WTC11 (cell line): ENCODE measurements at regions not wholly inside any gene's neighbourhood (a gene's known extent, or its start where the extent isn't known, plus 50 kb on each side); places are given as distances from the start of the nearest gene placed in this dataset.

Experiments used
- ATAC-seq: fragments of 200-7000 bp; cut with Tn5 transposase; 2 replicates; pipeline ENCODE4 v1.10.0; 2021; ENCODE audit warnings: mild to moderate bottlenecking, moderate library complexity
- CTCF ChIA-PET: fragments of 300-600 bp; sonication (Branson Sonifier 250); formaldehyde crosslinking; loops from one replicate; lab custom pipeline; 2021; ENCODE audit warnings: antibody characterized with exemption; lab: Charles Lee
- POLR2A ChIA-PET: fragments of 350-600 bp; sonication (Branson Sonifier 250); formaldehyde crosslinking; loops from one replicate; lab custom pipeline; 2021; ENCODE audit warnings: antibody characterized with exemption; lab: Charles Lee
- DNase-seq: peaks from one replicate; pipeline ENCODE4 v3.0.0; 2021; ENCODE audit warnings: low spot score
- H3K27ac Mint-ChIP-seq: 2 replicates; pipeline ENCODE4 v1.8.0; 2021; ENCODE audit warnings: mixed read lengths
- H3K27me3 Mint-ChIP-seq: 2 replicates; pipeline ENCODE4 v1.8.0; 2021; ENCODE audit warnings: low read depth, mild to moderate bottlenecking, moderate library complexity, mixed read lengths
- H3K36me3 Mint-ChIP-seq: 2 replicates; pipeline ENCODE4 v1.8.0; 2021; ENCODE audit warnings: mixed read lengths
- H3K4me1 Mint-ChIP-seq: 2 replicates; pipeline ENCODE4 v1.8.0; 2022; ENCODE audit warnings: mixed read lengths
- H3K4me3 Mint-ChIP-seq: 2 replicates; pipeline ENCODE4 v1.8.0; 2021; ENCODE audit warnings: mild to moderate bottlenecking, moderate library complexity, mixed read lengths
- H3K9me3 Mint-ChIP-seq: 2 replicates; pipeline ENCODE4 v1.8.0; 2021; ENCODE audit warnings: mixed read lengths
- AR ChIP-seq: fragments of 250-450 bp; sonication (Bioruptor Pico); IDR thresholded peaks from 2 replicates; pipeline ENCODE4 v1.9.0; 2021; ENCODE audit warnings: mild to moderate bottlenecking
- ATF2 ChIP-seq: sonication (generic); formaldehyde crosslinking; IDR thresholded peaks from 2 replicates; pipeline ENCODE4 v1.8.1; 2022; ENCODE audit warnings: low read depth, missing genetic modification reagents, borderline replicate concordance
- CDX4 ChIP-seq: fragments of 250-450 bp; sonication (Bioruptor Pico); IDR thresholded peaks from 2 replicates; pipeline ENCODE4 v1.9.0; 2021; ENCODE audit warnings: moderate library complexity, mild to moderate bottlenecking, inconsistent platforms, borderline replicate concordance
- CREM ChIP-seq: sonication (generic); formaldehyde crosslinking; IDR thresholded peaks from 2 replicates; pipeline ENCODE4 v1.8.1; 2022; ENCODE audit warnings: mild to moderate bottlenecking, missing genetic modification reagents, moderate library complexity
- E2F5 ChIP-seq: sonication (generic); formaldehyde crosslinking; IDR thresholded peaks from 2 replicates; pipeline ENCODE4 v1.8.1; 2022; ENCODE audit warnings: mild to moderate bottlenecking, moderate library complexity, missing genetic modification reagents
- ESRRA ChIP-seq: sonication (generic); formaldehyde crosslinking; IDR thresholded peaks from 2 replicates; pipeline ENCODE4 v1.8.1; 2022; ENCODE audit warnings: mild to moderate bottlenecking, missing genetic modification reagents, borderline replicate concordance
- FOXJ3 ChIP-seq: sonication (generic); formaldehyde crosslinking; IDR thresholded peaks from 2 replicates; pipeline ENCODE4 v1.9.0; 2021; ENCODE audit warnings: missing genetic modification reagents, mild to moderate bottlenecking, borderline replicate concordance
- FOXP1 ChIP-seq: sonication (generic); formaldehyde crosslinking; IDR thresholded peaks from 2 replicates; pipeline ENCODE4 v1.8.0; 2022; ENCODE audit warnings: missing genetic modification reagents, mild to moderate bottlenecking, moderate library complexity, borderline replicate concordance
- GRHL2 ChIP-seq: fragments of 250-450 bp; sonication (Bioruptor Pico); IDR thresholded peaks from 2 replicates; pipeline ENCODE4 v1.8.0; 2022; ENCODE audit warnings: mild to moderate bottlenecking, moderate library complexity; ENCODE audit not compliant: insufficient replicate concordance, severe bottlenecking
- IRF2 ChIP-seq: sonication (generic); formaldehyde crosslinking; IDR thresholded peaks from 2 replicates; pipeline ENCODE4 v1.8.0; 2022; ENCODE audit warnings: low read depth, missing genetic modification reagents, borderline replicate concordance
- MYBL2 ChIP-seq: sonication (generic); formaldehyde crosslinking; IDR thresholded peaks from 2 replicates; pipeline ENCODE4 v1.8.1; 2023; ENCODE audit warnings: mild to moderate bottlenecking, moderate library complexity, missing genetic modification reagents
- TCF7 ChIP-seq: sonication (generic); formaldehyde crosslinking; IDR thresholded peaks from 2 replicates; pipeline ENCODE4 v1.8.0; 2022; ENCODE audit warnings: mild to moderate bottlenecking, low read depth, missing genetic modification reagents, moderate library complexity
- TP53 ChIP-seq: sonication (generic); formaldehyde crosslinking; IDR thresholded peaks from 2 replicates; pipeline ENCODE4 v1.8.1; 2023; ENCODE audit warnings: mild to moderate bottlenecking, missing genetic modification reagents
- ZBTB43 ChIP-seq: sonication (generic); formaldehyde crosslinking; IDR thresholded peaks from 2 replicates; pipeline ENCODE4 v1.8.1; 2023; ENCODE audit warnings: mild to moderate bottlenecking, missing genetic modification reagents
- ZMAT4 ChIP-seq: fragments of 250-450 bp; sonication (Bioruptor Pico); IDR thresholded peaks from 2 replicates; pipeline ENCODE4 v1.9.0; 2021; ENCODE audit warnings: mild to moderate bottlenecking
- ZNF121 ChIP-seq: sonication (generic); formaldehyde crosslinking; IDR thresholded peaks from 2 replicates; pipeline ENCODE4 v1.8.0; 2023; ENCODE audit warnings: missing genetic modification reagents
- ZNF232 ChIP-seq: sonication (generic); formaldehyde crosslinking; IDR thresholded peaks from 2 replicates; pipeline ENCODE4 v1.8.0; 2022; ENCODE audit warnings: mild to moderate bottlenecking, missing genetic modification reagents
- ZNF263 ChIP-seq: sonication (generic); formaldehyde crosslinking; IDR thresholded peaks from 2 replicates; pipeline ENCODE4 v1.8.1; 2022; ENCODE audit warnings: low read depth, mild to moderate bottlenecking, moderate library complexity, missing genetic modification reagents
- ZNF416 ChIP-seq: fragments of 250-450 bp; sonication (Bioruptor Pico); IDR thresholded peaks from 2 replicates; pipeline ENCODE4 v1.9.0; 2021; ENCODE audit warnings: mild to moderate bottlenecking, inconsistent platforms
- ZSCAN18 ChIP-seq: fragments of 250-450 bp; sonication (Bioruptor Pico); IDR thresholded peaks from 2 replicates; pipeline ENCODE4 v2.1.2; 2022; ENCODE audit warnings: mild to moderate bottlenecking, moderate library complexity

- Mint-ChIP-seq H3K9me3 (no peaks in the 10 kb centered on the region), H3K27ac (no peak overlapping the region)
- POLR2A ChIA-PET = no interaction called here
These were observed 69.5 kb upstream of the ZC3H12C start for GRCh38 chr11:110023711-110024110.

GRCh38 chr11:110026858-110027626 is 66.2 kb upstream of the ZC3H12C start:
- Mint-ChIP-seq H3K36me3 (no peaks in the 10 kb centered on the region), H3K9me3 (no peaks in the 10 kb centered on the region), H3K4me3 (no peak overlapping the region), H3K27ac (no peak overlapping the region), H3K4me1 (peaks cover 6% of the 10 kb centered on the region; the same call in 1 of the 2 replicates), H3K27me3 (no peaks in the 10 kb centered on the region)
- ATAC-seq (no peak), DNase-seq (no peak)
- ChIA-PET POLR2A (no interaction called here), CTCF (no interaction called here)
- TF ChIP-seq CREM (no peak), E2F5 (CRISPR knock-in tag) (no peak), FOXJ3 (CRISPR knock-in tag) (no peak), ZBTB43 (CRISPR knock-in tag) (no peak), CDX4 (no peak), ZNF263 (no peak)

More at GRCh38 chr11:110023711-110024110, 69.5 kb upstream of the ZC3H12C start:
- no peaks in the 10 kb centered on the region for H3K36me3 Mint-ChIP-seq
- DNase-seq = no peak
- TF ChIP-seq ESRRA (CRISPR knock-in tag) (no peak), ZMAT4 (CRISPR knock-in tag) (no peak), FOXP1 (CRISPR knock-in tag) (no peak), GRHL2 (CRISPR knock-in tag) (no peak), TP53 (CRISPR knock-in tag) (no peak), ZSCAN18 (CRISPR knock-in tag) (no peak), ZNF416 (CRISPR knock-in tag) (no peak), IRF2 (CRISPR knock-in tag) (no peak), MYBL2 (no peak), ZNF121 (CRISPR knock-in tag) (no peak)
- TF ChIP-seq, all 79 proteins: peak for 0
- Mint-ChIP-seq H3K4me1 (peaks cover 10% of the 10 kb centered on the region; the same call in 1 of the 2 replicates), H3K4me3 (no peak overlapping the region), H3K27me3 (no peaks in the 10 kb centered on the region)
- CTCF ChIA-PET = no interaction called here
- no peak for ATAC-seq

- POLR2A ChIA-PET = no interaction called here
- ATAC-seq = no peak
- CTCF ChIA-PET = no interaction called here
- TF ChIP-seq ZMAT4 (CRISPR knock-in tag) = no peak
- no peak for TF ChIP-seq TCF7 (CRISPR knock-in tag)
- TF ChIP-seq AR (CRISPR knock-in tag) = no peak
- no peak for TF ChIP-seq ATF2 (CRISPR knock-in tag)
- no peak for TF ChIP-seq ZNF232 (CRISPR knock-in tag)
These were observed 65.4 kb upstream of the ZC3H12C start for GRCh38 chr11:110027627-110028371.

More at GRCh38 chr11:110027627-110028371, 65.4 kb upstream of the ZC3H12C start:
- H3K27me3 Mint-ChIP-seq = no peaks in the 10 kb centered on the region
- H3K27ac Mint-ChIP-seq = no peak overlapping the region
- no peaks in the 10 kb centered on the region for H3K36me3 Mint-ChIP-seq
- H3K9me3 Mint-ChIP-seq = no peaks in the 10 kb centered on the region
- H3K4me1 Mint-ChIP-seq = peaks cover 3% of the 10 kb centered on the region; the same call in 1 of the 2 replicates
- H3K4me3 Mint-ChIP-seq = no peak overlapping the region
- no peak for DNase-seq
